Neural progenitor cell (in vitro differentiated cells): ENCODE measurements at regions not wholly inside any gene's neighbourhood (a gene's known extent, or its start where the extent isn't known, plus 50 kb on each side); places are given as distances from the start of the nearest gene placed in this dataset.

Source experiments
- EZH2 ChIP-seq: fragments of 200-600 bp; sonication (generic); IDR thresholded peaks from 2 replicates; pipeline ENCODE4 v1.6.1; 2017; ENCODE audit warnings: antibody characterized with exemption, mild to moderate bottlenecking, moderate library complexity
- EZH2phosphoT487 ChIP-seq: fragments of 200-600 bp; sonication (generic); IDR thresholded peaks from 2 replicates; pipeline ENCODE4 v1.6.1; 2017; ENCODE audit warnings: antibody characterized with exemption
- TF ChIP-seq, protein P1 (sequence below): fragments of 200-600 bp; sonication (generic); IDR thresholded peaks from 2 replicates; pipeline ENCODE4 v1.5.1; 2017; ENCODE audit warnings: antibody characterized with exemption, mild to moderate bottlenecking

DNA sequence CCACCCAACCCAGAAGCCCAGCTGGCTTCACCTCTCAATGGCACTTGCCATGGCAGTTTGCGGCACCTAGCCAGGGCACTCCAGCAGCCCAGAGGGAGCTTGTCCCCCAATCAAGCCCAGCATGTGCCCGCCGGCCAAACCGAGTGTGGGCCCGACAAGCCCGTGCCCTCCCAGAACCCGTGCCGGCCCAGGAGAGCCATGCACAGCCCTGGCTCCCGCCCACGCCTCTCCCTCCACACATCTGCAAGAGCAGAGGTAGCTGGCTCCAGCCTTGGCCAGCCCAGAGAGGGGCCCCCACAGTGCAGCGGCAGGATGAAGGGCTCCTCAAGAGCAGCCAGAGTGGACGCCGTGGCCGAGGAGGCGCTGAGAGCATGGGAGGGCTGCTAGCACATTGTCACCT, 2278.0 kb upstream of the PCDH20 start:
- TF ChIP-seq, protein P1, sequence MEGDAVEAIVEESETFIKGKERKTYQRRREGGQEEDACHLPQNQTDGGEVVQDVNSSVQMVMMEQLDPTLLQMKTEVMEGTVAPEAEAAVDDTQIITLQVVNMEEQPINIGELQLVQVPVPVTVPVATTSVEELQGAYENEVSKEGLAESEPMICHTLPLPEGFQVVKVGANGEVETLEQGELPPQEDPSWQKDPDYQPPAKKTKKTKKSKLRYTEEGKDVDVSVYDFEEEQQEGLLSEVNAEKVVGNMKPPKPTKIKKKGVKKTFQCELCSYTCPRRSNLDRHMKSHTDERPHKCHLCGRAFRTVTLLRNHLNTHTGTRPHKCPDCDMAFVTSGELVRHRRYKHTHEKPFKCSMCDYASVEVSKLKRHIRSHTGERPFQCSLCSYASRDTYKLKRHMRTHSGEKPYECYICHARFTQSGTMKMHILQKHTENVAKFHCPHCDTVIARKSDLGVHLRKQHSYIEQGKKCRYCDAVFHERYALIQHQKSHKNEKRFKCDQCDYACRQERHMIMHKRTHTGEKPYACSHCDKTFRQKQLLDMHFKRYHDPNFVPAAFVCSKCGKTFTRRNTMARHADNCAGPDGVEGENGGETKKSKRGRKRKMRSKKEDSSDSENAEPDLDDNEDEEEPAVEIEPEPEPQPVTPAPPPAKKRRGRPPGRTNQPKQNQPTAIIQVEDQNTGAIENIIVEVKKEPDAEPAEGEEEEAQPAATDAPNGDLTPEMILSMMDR: no peak
- no peak for TF ChIP-seq EZH2phosphoT487
- TF ChIP-seq EZH2: no peak
